ENCODE measurements at regions not wholly inside any gene's neighbourhood (a gene's known extent, or its start where the extent isn't known, plus 50 kb on each side); places are given as distances from the start of the nearest gene placed in this dataset.

GRCh38 chr3:127406309-127407025, 118.6 kb upstream of the PRR20G start:
- no peak overlapping the region for H3K4me3 ChIP-seq (ENCODE audit: low read depth, low read length)
- TF ChIP-seq, protein P1, sequence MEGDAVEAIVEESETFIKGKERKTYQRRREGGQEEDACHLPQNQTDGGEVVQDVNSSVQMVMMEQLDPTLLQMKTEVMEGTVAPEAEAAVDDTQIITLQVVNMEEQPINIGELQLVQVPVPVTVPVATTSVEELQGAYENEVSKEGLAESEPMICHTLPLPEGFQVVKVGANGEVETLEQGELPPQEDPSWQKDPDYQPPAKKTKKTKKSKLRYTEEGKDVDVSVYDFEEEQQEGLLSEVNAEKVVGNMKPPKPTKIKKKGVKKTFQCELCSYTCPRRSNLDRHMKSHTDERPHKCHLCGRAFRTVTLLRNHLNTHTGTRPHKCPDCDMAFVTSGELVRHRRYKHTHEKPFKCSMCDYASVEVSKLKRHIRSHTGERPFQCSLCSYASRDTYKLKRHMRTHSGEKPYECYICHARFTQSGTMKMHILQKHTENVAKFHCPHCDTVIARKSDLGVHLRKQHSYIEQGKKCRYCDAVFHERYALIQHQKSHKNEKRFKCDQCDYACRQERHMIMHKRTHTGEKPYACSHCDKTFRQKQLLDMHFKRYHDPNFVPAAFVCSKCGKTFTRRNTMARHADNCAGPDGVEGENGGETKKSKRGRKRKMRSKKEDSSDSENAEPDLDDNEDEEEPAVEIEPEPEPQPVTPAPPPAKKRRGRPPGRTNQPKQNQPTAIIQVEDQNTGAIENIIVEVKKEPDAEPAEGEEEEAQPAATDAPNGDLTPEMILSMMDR (conservative IDR thresholded peaks at IDR 0.05; ENCODE audit: low read depth, low read length): peak; percentile 39
- no peak for DNase-seq (ENCODE audit: low read depth)

GRCh38 chr3:127405791-127406190, 117.9 kb upstream of the PRR20G start:
- TF ChIP-seq, protein P1 (conservative IDR thresholded peaks at IDR 0.05; ENCODE audit: low read depth, low read length): no peak
- DNase-seq (ENCODE audit: low read depth): no peak
- H3K4me3 ChIP-seq (ENCODE audit: low read depth, low read length): no peak overlapping the region

GRCh38 chr3:127405010-127405598, 117.3 kb upstream of the PRR20G start:
- TF ChIP-seq, protein P1 (conservative IDR thresholded peaks at IDR 0.05; ENCODE audit: low read depth, low read length): no peak

GRCh38 chr3:127404221-127405009, 116.6 kb upstream of the PRR20G start:
- no peak for DNase-seq (ENCODE audit: low read depth)
- no peak overlapping the region for H3K4me3 ChIP-seq (ENCODE audit: low read depth, low read length)
- TF ChIP-seq, protein P1 (conservative IDR thresholded peaks at IDR 0.05; ENCODE audit: low read depth, low read length): no peak

More at GRCh38 chr3:127405010-127405598, 117.3 kb upstream of the PRR20G start:
- no peak overlapping the region for H3K4me3 ChIP-seq (ENCODE audit: low read depth, low read length)
- DNase-seq (ENCODE audit: low read depth): no peak

DNA sequence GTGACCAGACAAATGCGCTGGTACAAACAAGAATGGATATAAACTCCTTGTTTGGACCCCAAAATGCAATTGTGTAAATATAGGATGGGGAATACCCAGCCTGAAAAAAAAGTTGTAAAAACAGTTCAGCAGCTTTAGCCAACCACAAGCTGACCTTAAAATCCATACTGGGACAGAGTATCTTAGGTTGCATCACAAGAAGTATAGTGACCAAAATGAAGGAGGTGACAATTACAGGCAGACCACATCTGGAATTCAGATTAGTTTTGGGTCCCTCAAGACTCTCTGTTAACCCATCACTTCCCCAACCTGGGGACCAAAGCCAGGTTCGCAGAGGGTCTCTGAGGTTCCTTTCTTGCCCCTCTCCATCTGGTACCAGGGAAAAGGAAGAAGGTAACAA, 115.9 kb upstream of the PRR20G start:
- TF ChIP-seq, protein P1 (conservative IDR thresholded peaks at IDR 0.05; ENCODE audit: low read depth, low read length): no peak
- DNase-seq (ENCODE audit: low read depth): no peak
- no peak overlapping the region for H3K4me3 ChIP-seq (ENCODE audit: low read depth, low read length)

DNA sequence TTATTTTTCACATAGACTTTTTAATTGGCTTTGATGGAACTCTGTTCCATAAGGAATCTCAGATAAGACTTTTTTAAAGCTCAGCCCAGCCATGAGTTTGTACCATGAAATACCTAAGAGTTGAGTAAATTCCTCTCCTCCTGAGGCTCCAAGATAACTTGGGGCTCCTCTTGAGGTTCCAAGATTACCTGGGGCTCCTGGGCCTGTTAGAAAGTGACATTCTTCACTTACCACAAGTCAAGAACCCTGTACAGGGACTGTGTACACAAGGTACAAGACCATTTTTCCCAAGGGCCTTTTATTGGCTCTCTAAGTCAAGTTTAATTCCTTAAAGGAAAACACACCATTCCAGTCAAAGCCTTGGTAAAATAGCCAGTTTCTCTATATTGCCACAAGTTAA, 111.3 kb upstream of the PRR20G start:
- TF ChIP-seq, protein P1 (conservative IDR thresholded peaks at IDR 0.05; ENCODE audit: low read depth, low read length): no peak
- DNase-seq (ENCODE audit: low read depth): no peak
- H3K4me3 ChIP-seq (ENCODE audit: low read depth, low read length): no peak overlapping the region
